VCaP (cell line): ENCODE measurements at regions not wholly inside any gene's neighbourhood (a gene's known extent, or its start where the extent isn't known, plus 50 kb on each side); places are given as distances from the start of the nearest gene placed in this dataset.

ENCODE experiments used
- H3K27ac ChIP-seq: fragments of 450-650 bp; 2 replicates; pipeline ENCODE4 v1.5.1; 2017
- CTCF ChIP-seq: fragments of 450-650 bp; conservative IDR thresholded peaks from 2 replicates; pipeline ENCODE4 v1.5.1; 2017; ENCODE audit warnings: mild to moderate bottlenecking, moderate library complexity

GRCh38 chr12:67773896-67774295 lies 125.4 kb downstream of the DYRK2 start:
- no peak for TF ChIP-seq CTCF
- H3K27ac ChIP-seq = no peak overlapping the region

GRCh38 chr12:67774983-67775587 lies 126.5 kb downstream of the DYRK2 start:
- no peak for TF ChIP-seq CTCF
- no peak overlapping the region for H3K27ac ChIP-seq

- TF ChIP-seq CTCF = no peak
Measured at GRCh38 chr12:67780580-67781084, 132.1 kb downstream of the DYRK2 start.

GRCh38 chr12:67782573-67782972 lies 134.0 kb downstream of the DYRK2 start:
- no peak overlapping the region for H3K27ac ChIP-seq
- TF ChIP-seq CTCF = no peak

More at GRCh38 chr12:67780580-67781084, 132.1 kb downstream of the DYRK2 start:
- H3K27ac ChIP-seq = no peak overlapping the region

GRCh38 chr12:67783393-67783792 lies 134.8 kb downstream of the DYRK2 start:
- H3K27ac ChIP-seq = no peak overlapping the region
- TF ChIP-seq CTCF = no peak

GRCh38 chr12:67784831-67785230 lies 136.3 kb downstream of the DYRK2 start:
- H3K27ac ChIP-seq = no peak overlapping the region
- TF ChIP-seq CTCF = no peak

GRCh38 chr12:67786086-67786485 lies 137.5 kb downstream of the DYRK2 start:
- TF ChIP-seq CTCF = no peak
- no peak overlapping the region for H3K27ac ChIP-seq
